Transverse colon (tissue), 3 donors: ENCODE measurements at regions not wholly inside any gene's neighbourhood (a gene's known extent, or its start where the extent isn't known, plus 50 kb on each side); places are given as distances from the start of the nearest gene placed in this dataset.

ENCODE experiments used
- POLR2A ChIP-seq: fragments of 450-650 bp; IDR thresholded peaks from one replicate; pipeline ENCODE4 v1.6.1; 2016; ENCODE audit warnings: antibody characterized with exemption, mild to moderate bottlenecking, moderate library complexity
- TF ChIP-seq, protein P1 (sequence below), 5 experiments: fragments of 200-600 bp in 3 of 5; fragments of 450-650 bp in 2 of 5; sonication (generic) in 3 of 5; IDR thresholded peaks; 1 replicate in 2 of 5; 2 replicates in 3 of 5; pipeline ENCODE4 v1.5.1; 2016 to 2017; ENCODE audit warnings: antibody characterized with exemption in 5 of 5, inconsistent platforms in 3 of 5, mild to moderate bottlenecking in 2 of 5, moderate library complexity in 1 of 5

DNA sequence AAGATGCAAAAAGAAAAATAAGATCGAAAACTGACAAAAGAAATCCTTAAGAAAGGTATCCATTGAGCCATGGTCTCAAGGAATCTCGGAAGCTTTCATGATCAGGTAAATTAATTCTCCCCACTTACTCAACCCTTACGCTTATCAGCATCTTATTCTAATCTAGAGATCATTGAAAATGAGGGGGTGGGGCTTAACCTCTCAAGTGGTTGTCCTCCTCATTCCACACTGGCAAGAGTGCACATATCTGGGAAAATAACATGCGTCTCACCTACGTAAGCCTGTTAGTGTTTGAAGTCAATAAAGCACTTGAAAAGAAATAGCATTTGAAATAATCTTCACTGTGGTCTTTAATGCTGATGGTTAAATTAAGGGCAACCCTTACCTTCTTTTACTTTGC lies 82.5 kb upstream of the NEUROD1 start:
- no peak for TF ChIP-seq POLR2A
- TF ChIP-seq, protein P1, sequence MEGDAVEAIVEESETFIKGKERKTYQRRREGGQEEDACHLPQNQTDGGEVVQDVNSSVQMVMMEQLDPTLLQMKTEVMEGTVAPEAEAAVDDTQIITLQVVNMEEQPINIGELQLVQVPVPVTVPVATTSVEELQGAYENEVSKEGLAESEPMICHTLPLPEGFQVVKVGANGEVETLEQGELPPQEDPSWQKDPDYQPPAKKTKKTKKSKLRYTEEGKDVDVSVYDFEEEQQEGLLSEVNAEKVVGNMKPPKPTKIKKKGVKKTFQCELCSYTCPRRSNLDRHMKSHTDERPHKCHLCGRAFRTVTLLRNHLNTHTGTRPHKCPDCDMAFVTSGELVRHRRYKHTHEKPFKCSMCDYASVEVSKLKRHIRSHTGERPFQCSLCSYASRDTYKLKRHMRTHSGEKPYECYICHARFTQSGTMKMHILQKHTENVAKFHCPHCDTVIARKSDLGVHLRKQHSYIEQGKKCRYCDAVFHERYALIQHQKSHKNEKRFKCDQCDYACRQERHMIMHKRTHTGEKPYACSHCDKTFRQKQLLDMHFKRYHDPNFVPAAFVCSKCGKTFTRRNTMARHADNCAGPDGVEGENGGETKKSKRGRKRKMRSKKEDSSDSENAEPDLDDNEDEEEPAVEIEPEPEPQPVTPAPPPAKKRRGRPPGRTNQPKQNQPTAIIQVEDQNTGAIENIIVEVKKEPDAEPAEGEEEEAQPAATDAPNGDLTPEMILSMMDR (IDR thresholded peaks at IDR 0.05): no peak
